Fibroblast of lung (primary cell): ENCODE measurements at regions not wholly inside any gene's neighbourhood (a gene's known extent, or its start where the extent isn't known, plus 50 kb on each side); places are given as distances from the start of the nearest gene placed in this dataset.
A peak's percentile ranks its signal among the peaks of the same experiment; 100 is the strongest.

Experiments used
- DNase-seq, 2 donors: peaks; one replicate each; pipeline versions ENCODE4 v3.0.0 to v3.0.0-alpha.2; 2010; ENCODE audit warnings: low read depth in 2 of 2
- H2AFZ ChIP-seq: 2 replicates; pipeline ENCODE4 v1.5.1; 2012; ENCODE audit warnings: low read length, control low read depth, inconsistent platforms
- H3K27ac ChIP-seq: 2 replicates; pipeline ENCODE4 v1.5.1; 2011; ENCODE audit warnings: low read length, control low read depth; ENCODE audit not compliant: insufficient read depth
- H3K27me3 ChIP-seq: 2 replicates; pipeline ENCODE4 v1.5.1; 2011; ENCODE audit warnings: mild to moderate bottlenecking, low read length; ENCODE audit not compliant: control insufficient read depth, insufficient read depth
- H3K36me3 ChIP-seq: 2 replicates; pipeline ENCODE4 v1.5.1; 2011; ENCODE audit warnings: low read length; ENCODE audit not compliant: control insufficient read depth, insufficient read depth
- H3K4me1 ChIP-seq: 2 replicates; pipeline ENCODE4 v1.5.1; 2011; ENCODE audit warnings: low read length; ENCODE audit not compliant: control insufficient read depth, insufficient read depth; ENCODE audit errors: extremely low read depth
- H3K4me2 ChIP-seq: 2 replicates; pipeline ENCODE4 v1.5.1; 2011; ENCODE audit warnings: low read length, control low read depth; ENCODE audit not compliant: insufficient read depth; ENCODE audit errors: extremely low read depth
- H3K4me3 ChIP-seq, 4 experiments: fragments of 200-600 bp in 1 of 4; sonication (generic) in 1 of 4; replicated peaks in 1 of 4; 2 replicates each; pipeline ENCODE4 v1.5.1; 2011 to 2016; ENCODE audit warnings: low read length in 4 of 4, low read depth in 3 of 4, mild to moderate bottlenecking in 3 of 4, control low read depth in 2 of 4, inconsistent platforms in 1 of 4, mixed read lengths in 1 of 4; ENCODE audit not compliant: insufficient read depth in 1 of 4; ENCODE audit errors: control extremely low read depth in 1 of 4
- H3K79me2 ChIP-seq: 2 replicates; pipeline ENCODE4 v1.5.1; 2012; ENCODE audit warnings: mild to moderate bottlenecking, low read length, inconsistent platforms; ENCODE audit not compliant: control insufficient read depth, insufficient read depth
- H3K9ac ChIP-seq: 2 replicates; pipeline ENCODE4 v1.5.1; 2011; ENCODE audit warnings: mild to moderate bottlenecking, low read length, control low read depth; ENCODE audit not compliant: insufficient read depth
- H3K9me3 ChIP-seq: 2 replicates; pipeline ENCODE4 v1.5.1; 2012; ENCODE audit warnings: low read depth, low read length; ENCODE audit not compliant: control insufficient read depth, insufficient read depth
- H4K20me1 ChIP-seq: 2 replicates; pipeline ENCODE4 v1.5.1; 2011; ENCODE audit warnings: low read length; ENCODE audit not compliant: control insufficient read depth, insufficient read depth; ENCODE audit errors: extremely low read depth
- CTCF ChIP-seq, 2 donors: IDR thresholded peaks in 1 of 2; conservative IDR thresholded peaks in 1 of 2; 1 replicate in 1 of 2; 2 replicates in 1 of 2; pipeline ENCODE4 v1.5.1; 2011 to 2012; ENCODE audit warnings: low read length in 2 of 2, control low read depth in 1 of 2, inconsistent platforms in 1 of 2, low read depth in 1 of 2, mild to moderate bottlenecking in 1 of 2
- EZH2 ChIP-seq: IDR thresholded peaks from 2 replicates; pipeline ENCODE4 v1.5.1; 2012; ENCODE audit warnings: low read length, control low read depth, mild to moderate bottlenecking; ENCODE audit errors: missing control alignments

GRCh38 chr4:96677499-96677898, 837.6 kb downstream of the PDHA2 start:
- Histone ChIP-seq H4K20me1 (no peaks in the 10 kb centered on the region), H3K9me3 (no peaks in the 10 kb centered on the region), H3K36me3 (no peaks in the 10 kb centered on the region), H3K27ac (no peak overlapping the region), H3K27me3 (no peaks in the 10 kb centered on the region), H3K4me3 (no peak overlapping the region), H3K4me2 (no peak overlapping the region), H3K79me2 (no peaks in the 10 kb centered on the region), H3K4me1 (no peaks in the 10 kb centered on the region), H2AFZ (no peak overlapping the region), H3K9ac (no peak overlapping the region)
- DNase-seq, result peak; percentile 8 to 65
- no peak for TF ChIP-seq CTCF (conservative IDR thresholded peaks at IDR 0.05 in 1 of 2, IDR thresholded peaks at IDR 0.05 in 1 of 2; ENCODE audit: low read depth in 1 of 2, low read length in 2 of 2)
- no peak for TF ChIP-seq EZH2

GRCh38 chr4:96681218-96681617, 841.3 kb downstream of the PDHA2 start:
- no peak overlapping the region for H3K9ac ChIP-seq
- H3K4me3 ChIP-seq, result no peak overlapping the region
- TF ChIP-seq CTCF (conservative IDR thresholded peaks at IDR 0.05 in 1 of 2, IDR thresholded peaks at IDR 0.05 in 1 of 2; ENCODE audit: low read depth in 1 of 2, low read length in 2 of 2), result no peak
- no peak for TF ChIP-seq EZH2
- no peaks in the 10 kb centered on the region for H4K20me1 ChIP-seq
- H3K4me2 ChIP-seq, result no peak overlapping the region
- no peaks in the 10 kb centered on the region for H3K36me3 ChIP-seq
- no peak overlapping the region for H2AFZ ChIP-seq
- no peaks in the 10 kb centered on the region for H3K9me3 ChIP-seq
- no peak overlapping the region for H3K27ac ChIP-seq
- no peak for DNase-seq
- no peaks in the 10 kb centered on the region for H3K4me1 ChIP-seq
- no peaks in the 10 kb centered on the region for H3K27me3 ChIP-seq
- H3K79me2 ChIP-seq, result no peaks in the 10 kb centered on the region

DNA sequence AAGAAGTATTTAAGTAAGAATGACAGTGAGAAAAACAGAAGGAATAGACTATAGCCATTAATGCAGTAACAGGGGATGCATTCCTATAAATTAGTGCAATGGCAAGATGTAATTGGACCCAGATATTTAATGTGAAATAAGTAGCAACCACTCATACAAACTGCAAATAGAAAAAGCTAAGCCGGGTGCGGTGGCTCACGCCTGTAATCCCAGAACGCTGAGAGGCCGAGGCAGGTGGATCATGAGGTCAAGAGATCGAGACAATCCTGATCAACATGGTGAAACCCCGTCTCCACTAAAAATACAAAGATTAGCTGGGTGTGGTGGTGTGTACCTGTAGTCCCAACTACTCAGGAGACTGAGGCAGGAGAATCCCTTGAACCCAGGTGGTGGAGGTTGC, 845.8 kb downstream of the PDHA2 start:
- Histone ChIP-seq H3K79me2 (no peaks in the 10 kb centered on the region), H3K27me3 (no peaks in the 10 kb centered on the region), H3K4me1 (no peaks in the 10 kb centered on the region), H4K20me1 (no peaks in the 10 kb centered on the region), H3K9ac (no peak overlapping the region), H3K4me2 (no peak overlapping the region), H3K4me3 (no peak overlapping the region), H3K36me3 (no peaks in the 10 kb centered on the region), H3K27ac (no peak overlapping the region), H2AFZ (no peak overlapping the region), H3K9me3 (no peaks in the 10 kb centered on the region)
- TF ChIP-seq EZH2 (no peak), CTCF (conservative IDR thresholded peaks at IDR 0.05 in 1 of 2, IDR thresholded peaks at IDR 0.05 in 1 of 2; ENCODE audit: low read depth in 1 of 2, low read length in 2 of 2) (no peak)
- DNase-seq, result no peak
